ENCODE measurements at regions not wholly inside any gene's neighbourhood (a gene's known extent, or its start where the extent isn't known, plus 50 kb on each side); places are given as distances from the start of the nearest gene placed in this dataset.

DNA sequence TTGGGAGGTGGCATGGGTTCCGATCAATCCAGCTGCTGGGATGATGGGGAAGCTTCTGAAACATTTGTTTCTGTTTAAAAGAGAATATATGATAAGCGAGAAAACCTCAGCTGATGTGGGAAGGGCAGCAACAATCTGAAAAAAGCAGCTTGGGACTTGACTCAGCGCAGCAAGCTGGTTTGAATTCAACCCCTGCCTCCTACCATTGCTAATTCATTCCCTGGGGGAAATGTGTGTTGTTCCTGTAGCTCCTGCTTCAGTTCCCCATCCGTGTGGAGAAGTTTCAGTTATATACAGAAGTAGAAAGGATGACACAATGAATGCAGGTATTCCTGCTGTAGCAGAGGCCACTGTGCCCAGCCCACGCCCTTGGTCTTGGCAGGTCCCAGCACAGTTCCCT lies 145.1 kb downstream of the NXNL2 start (continued):
- TF ChIP-seq, protein P1, sequence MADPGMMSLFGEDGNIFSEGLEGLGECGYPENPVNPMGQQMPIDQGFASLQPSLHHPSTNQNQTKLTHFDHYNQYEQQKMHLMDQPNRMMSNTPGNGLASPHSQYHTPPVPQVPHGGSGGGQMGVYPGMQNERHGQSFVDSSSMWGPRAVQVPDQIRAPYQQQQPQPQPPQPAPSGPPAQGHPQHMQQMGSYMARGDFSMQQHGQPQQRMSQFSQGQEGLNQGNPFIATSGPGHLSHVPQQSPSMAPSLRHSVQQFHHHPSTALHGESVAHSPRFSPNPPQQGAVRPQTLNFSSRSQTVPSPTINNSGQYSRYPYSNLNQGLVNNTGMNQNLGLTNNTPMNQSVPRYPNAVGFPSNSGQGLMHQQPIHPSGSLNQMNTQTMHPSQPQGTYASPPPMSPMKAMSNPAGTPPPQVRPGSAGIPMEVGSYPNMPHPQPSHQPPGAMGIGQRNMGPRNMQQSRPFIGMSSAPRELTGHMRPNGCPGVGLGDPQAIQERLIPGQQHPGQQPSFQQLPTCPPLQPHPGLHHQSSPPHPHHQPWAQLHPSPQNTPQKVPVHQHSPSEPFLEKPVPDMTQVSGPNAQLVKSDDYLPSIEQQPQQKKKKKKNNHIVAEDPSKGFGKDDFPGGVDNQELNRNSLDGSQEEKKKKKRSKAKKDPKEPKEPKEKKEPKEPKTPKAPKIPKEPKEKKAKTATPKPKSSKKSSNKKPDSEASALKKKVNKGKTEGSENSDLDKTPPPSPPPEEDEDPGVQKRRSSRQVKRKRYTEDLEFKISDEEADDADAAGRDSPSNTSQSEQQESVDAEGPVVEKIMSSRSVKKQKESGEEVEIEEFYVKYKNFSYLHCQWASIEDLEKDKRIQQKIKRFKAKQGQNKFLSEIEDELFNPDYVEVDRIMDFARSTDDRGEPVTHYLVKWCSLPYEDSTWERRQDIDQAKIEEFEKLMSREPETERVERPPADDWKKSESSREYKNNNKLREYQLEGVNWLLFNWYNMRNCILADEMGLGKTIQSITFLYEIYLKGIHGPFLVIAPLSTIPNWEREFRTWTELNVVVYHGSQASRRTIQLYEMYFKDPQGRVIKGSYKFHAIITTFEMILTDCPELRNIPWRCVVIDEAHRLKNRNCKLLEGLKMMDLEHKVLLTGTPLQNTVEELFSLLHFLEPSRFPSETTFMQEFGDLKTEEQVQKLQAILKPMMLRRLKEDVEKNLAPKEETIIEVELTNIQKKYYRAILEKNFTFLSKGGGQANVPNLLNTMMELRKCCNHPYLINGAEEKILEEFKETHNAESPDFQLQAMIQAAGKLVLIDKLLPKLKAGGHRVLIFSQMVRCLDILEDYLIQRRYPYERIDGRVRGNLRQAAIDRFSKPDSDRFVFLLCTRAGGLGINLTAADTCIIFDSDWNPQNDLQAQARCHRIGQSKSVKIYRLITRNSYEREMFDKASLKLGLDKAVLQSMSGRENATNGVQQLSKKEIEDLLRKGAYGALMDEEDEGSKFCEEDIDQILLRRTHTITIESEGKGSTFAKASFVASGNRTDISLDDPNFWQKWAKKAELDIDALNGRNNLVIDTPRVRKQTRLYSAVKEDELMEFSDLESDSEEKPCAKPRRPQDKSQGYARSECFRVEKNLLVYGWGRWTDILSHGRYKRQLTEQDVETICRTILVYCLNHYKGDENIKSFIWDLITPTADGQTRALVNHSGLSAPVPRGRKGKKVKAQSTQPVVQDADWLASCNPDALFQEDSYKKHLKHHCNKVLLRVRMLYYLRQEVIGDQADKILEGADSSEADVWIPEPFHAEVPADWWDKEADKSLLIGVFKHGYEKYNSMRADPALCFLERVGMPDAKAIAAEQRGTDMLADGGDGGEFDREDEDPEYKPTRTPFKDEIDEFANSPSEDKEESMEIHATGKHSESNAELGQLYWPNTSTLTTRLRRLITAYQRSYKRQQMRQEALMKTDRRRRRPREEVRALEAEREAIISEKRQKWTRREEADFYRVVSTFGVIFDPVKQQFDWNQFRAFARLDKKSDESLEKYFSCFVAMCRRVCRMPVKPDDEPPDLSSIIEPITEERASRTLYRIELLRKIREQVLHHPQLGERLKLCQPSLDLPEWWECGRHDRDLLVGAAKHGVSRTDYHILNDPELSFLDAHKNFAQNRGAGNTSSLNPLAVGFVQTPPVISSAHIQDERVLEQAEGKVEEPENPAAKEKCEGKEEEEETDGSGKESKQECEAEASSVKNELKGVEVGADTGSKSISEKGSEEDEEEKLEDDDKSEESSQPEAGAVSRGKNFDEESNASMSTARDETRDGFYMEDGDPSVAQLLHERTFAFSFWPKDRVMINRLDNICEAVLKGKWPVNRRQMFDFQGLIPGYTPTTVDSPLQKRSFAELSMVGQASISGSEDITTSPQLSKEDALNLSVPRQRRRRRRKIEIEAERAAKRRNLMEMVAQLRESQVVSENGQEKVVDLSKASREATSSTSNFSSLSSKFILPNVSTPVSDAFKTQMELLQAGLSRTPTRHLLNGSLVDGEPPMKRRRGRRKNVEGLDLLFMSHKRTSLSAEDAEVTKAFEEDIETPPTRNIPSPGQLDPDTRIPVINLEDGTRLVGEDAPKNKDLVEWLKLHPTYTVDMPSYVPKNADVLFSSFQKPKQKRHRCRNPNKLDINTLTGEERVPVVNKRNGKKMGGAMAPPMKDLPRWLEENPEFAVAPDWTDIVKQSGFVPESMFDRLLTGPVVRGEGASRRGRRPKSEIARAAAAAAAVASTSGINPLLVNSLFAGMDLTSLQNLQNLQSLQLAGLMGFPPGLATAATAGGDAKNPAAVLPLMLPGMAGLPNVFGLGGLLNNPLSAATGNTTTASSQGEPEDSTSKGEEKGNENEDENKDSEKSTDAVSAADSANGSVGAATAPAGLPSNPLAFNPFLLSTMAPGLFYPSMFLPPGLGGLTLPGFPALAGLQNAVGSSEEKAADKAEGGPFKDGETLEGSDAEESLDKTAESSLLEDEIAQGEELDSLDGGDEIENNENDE (IDR thresholded peaks at IDR 0.05; ENCODE audit: insufficient replicate concordance, low read length): no peak
- no peak for TF ChIP-seq YY1 (IDR thresholded peaks at IDR 0.05; ENCODE audit: low read depth, low read length)
- TF ChIP-seq SP4 (IDR thresholded peaks at IDR 0.05; ENCODE audit: low read length): no peak
- TF ChIP-seq SP1 (IDR thresholded peaks at IDR 0.05; ENCODE audit: low read depth, low read length): no peak
- no peak for TF ChIP-seq RFX5 (IDR thresholded peaks at IDR 0.05; ENCODE audit: borderline replicate concordance, low read depth, low read length)
- TF ChIP-seq KDM5A (IDR thresholded peaks at IDR 0.05; ENCODE audit: low read length): no peak
- no peak for TF ChIP-seq SIX5 (IDR thresholded peaks at IDR 0.05; ENCODE audit: low read depth, low read length)
- no peak for TF ChIP-seq HDAC2 (IDR thresholded peaks at IDR 0.05; ENCODE audit: borderline replicate concordance in 1 of 2, low read depth in 2 of 2, low read length in 2 of 2)
- TF ChIP-seq KDM1A (IDR thresholded peaks at IDR 0.05; ENCODE audit: borderline replicate concordance, low read length): no peak
- TF ChIP-seq RBBP5 (IDR thresholded peaks at IDR 0.05; ENCODE audit: borderline replicate concordance, low read depth, low read length): no peak
- no peak for TF ChIP-seq CREB1 (IDR thresholded peaks at IDR 0.05)

Measured in H1 (cell line).